Stimulated activated CD4-positive, alpha-beta T cell treated with anti-CD3 and anti-CD28 coated beads, Interleukin-2, amount 100 ng/mL, for 48 hours (primary cell): ENCODE measurements at regions not wholly inside any gene's neighbourhood (a gene's known extent, or its start where the extent isn't known, plus 50 kb on each side); places are given as distances from the start of the nearest gene placed in this dataset.
"Not testable (repeated sequence)": the region's sequence is repeated elsewhere in the genome, so short reads cannot be mapped to it uniquely, and the experiment has no call there.

Source experiments
- DNase-seq, 2 donors: peaks; one replicate each; pipeline ENCODE4 v3.0.0-alpha.2; 2020

GRCh38 chr2:236415684-236416444, 151.7 kb upstream of the ASB18 start:
- no peak for DNase-seq

GRCh38 chr2:236417150-236417549, 152.5 kb upstream of the ACKR3 start:
- DNase-seq: no peak

- DNase-seq: no peak
Observed at GRCh38 chr2:236430584-236430983, 139.0 kb upstream of the ACKR3 start.

GRCh38 chr2:236434593-236434992, 135.0 kb upstream of the ACKR3 start:
- DNase-seq: no peak

- DNase-seq: no peak
Observed at GRCh38 chr2:236440110-236440881, 129.3 kb upstream of the ACKR3 start.

- no peak for DNase-seq
Observed at GRCh38 chr2:236444187-236444586, 125.4 kb upstream of the ACKR3 start.

- no peak for DNase-seq
Observed at GRCh38 chr2:236445678-236446077, 123.9 kb upstream of the ACKR3 start.

GRCh38 chr2:236446521-236446920, 123.1 kb upstream of the ACKR3 start:
- no peak for DNase-seq

- DNase-seq: no peak
Observed at GRCh38 chr2:236449167-236449761, 120.4 kb upstream of the ACKR3 start.

GRCh38 chr2:236452238-236452637, 117.4 kb upstream of the ACKR3 start:
- no peak for DNase-seq

GRCh38 chr2:236454076-236454475, 115.5 kb upstream of the ACKR3 start:
- DNase-seq: no peak

GRCh38 chr2:236459393-236459792, 110.2 kb upstream of the ACKR3 start:
- no peak for DNase-seq

GRCh38 chr2:236464140-236464539, 105.5 kb upstream of the ACKR3 start:
- no peak for DNase-seq

- DNase-seq: no peak
Observed at GRCh38 chr2:236472720-236473495, 96.7 kb upstream of the ACKR3 start.

- no peak for DNase-seq
Observed at GRCh38 chr2:236473691-236474090, 95.9 kb upstream of the ACKR3 start.

- no peak for DNase-seq
Observed at GRCh38 chr2:236479814-236480213, 89.8 kb upstream of the ACKR3 start.

- no peak for DNase-seq
Observed at GRCh38 chr2:236483102-236483501, 86.5 kb upstream of the ACKR3 start.

GRCh38 chr2:236485519-236485918, 84.1 kb upstream of the ACKR3 start:
- no peak for DNase-seq

GRCh38 chr2:236489083-236489482, 80.5 kb upstream of the ACKR3 start:
- DNase-seq: not testable (repeated sequence)

GRCh38 chr2:236489895-236490404, 79.7 kb upstream of the ACKR3 start:
- DNase-seq: no peak

GRCh38 chr2:236496340-236496739, 73.3 kb upstream of the ACKR3 start:
- no peak for DNase-seq

- DNase-seq: no peak
Observed at GRCh38 chr2:236498369-236498768, 71.3 kb upstream of the ACKR3 start.
